ENCODE measurements at regions not wholly inside any gene's neighbourhood (a gene's known extent, or its start where the extent isn't known, plus 50 kb on each side); places are given as distances from the start of the nearest gene placed in this dataset.

DNA sequence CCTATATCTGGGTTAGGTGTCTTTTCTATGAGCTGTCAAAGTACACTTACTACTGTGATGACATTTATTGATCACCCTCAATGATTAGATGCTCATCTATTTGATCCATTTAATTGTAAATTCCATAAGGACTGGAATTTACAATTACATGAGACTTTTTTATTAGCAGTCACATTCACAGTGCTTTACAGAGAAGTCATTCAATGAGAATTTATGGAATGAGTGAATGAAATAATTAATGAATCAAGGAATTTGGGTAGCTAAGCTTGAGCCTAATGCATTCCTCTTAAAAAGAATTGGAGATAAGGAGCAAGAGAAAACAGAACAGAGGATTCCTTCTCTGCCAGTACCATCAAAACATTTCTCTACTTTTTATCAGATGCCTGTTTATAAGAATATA, 1437.5 kb upstream of the CDH8 start:
- no peak overlapping the region for H3K27ac ChIP-seq (ENCODE audit: insufficient read length, low read depth, low read length)
- Mint-ChIP-seq H3K4me3 (no peak overlapping the region), H3K27ac (no peak overlapping the region), H3K4me1 (no peaks in the 10 kb centered on the region), H3K9me3 (no peaks in the 10 kb centered on the region), H3K27me3 (ENCODE audit: low read depth) (no peaks in the 10 kb centered on the region), H3K36me3 (ENCODE audit: insufficient read depth in 1 of 3, low read depth in 3 of 3) (no peaks in the 10 kb centered on the region)
- H3K79me2 ChIP-seq (ENCODE audit: insufficient read depth, low read length): no peaks in the 10 kb centered on the region
- no peak overlapping the region for H3T11ph ChIP-seq (ENCODE audit: low read length)
- H3K9me3 ChIP-seq (ENCODE audit: control insufficient read depth, low read depth, low read length): no peaks in the 10 kb centered on the region
- no peak overlapping the region for H2BK20ac ChIP-seq (ENCODE audit: low read depth, low read length, poor library complexity, severe bottlenecking)
- H2BK15ac ChIP-seq (ENCODE audit: low read depth, low read length): no peak overlapping the region
- no peak overlapping the region for H2BK12ac ChIP-seq (ENCODE audit: insufficient read length, low read depth, low read length)
- no peak overlapping the region for H2BK120ac ChIP-seq (ENCODE audit: low read depth, low read length, poor library complexity, severe bottlenecking)
- H4K91ac ChIP-seq (ENCODE audit: insufficient read length, low read depth, low read length): no peak overlapping the region
- no peak overlapping the region for H3K14ac ChIP-seq (ENCODE audit: insufficient read depth, low read length)
- no peak overlapping the region for H2AK5ac ChIP-seq (ENCODE audit: insufficient read length, low read length)
- H3K4me1 ChIP-seq (ENCODE audit: insufficient read depth, low read length): no peaks in the 10 kb centered on the region
- H2BK5ac ChIP-seq (ENCODE audit: insufficient read length, low read length): no peak overlapping the region
- H4K5ac ChIP-seq (ENCODE audit: insufficient read length, low read depth, low read length): no peak overlapping the region
- H3K18ac ChIP-seq (ENCODE audit: insufficient read length, low read depth, low read length): no peak overlapping the region
- H4K20me1 ChIP-seq (ENCODE audit: control insufficient read depth, insufficient read depth, insufficient read length): no peaks in the 10 kb centered on the region
- H3K56ac ChIP-seq (ENCODE audit: insufficient read length, low read depth, low read length): no peak overlapping the region
- TF ChIP-seq, protein P1, sequence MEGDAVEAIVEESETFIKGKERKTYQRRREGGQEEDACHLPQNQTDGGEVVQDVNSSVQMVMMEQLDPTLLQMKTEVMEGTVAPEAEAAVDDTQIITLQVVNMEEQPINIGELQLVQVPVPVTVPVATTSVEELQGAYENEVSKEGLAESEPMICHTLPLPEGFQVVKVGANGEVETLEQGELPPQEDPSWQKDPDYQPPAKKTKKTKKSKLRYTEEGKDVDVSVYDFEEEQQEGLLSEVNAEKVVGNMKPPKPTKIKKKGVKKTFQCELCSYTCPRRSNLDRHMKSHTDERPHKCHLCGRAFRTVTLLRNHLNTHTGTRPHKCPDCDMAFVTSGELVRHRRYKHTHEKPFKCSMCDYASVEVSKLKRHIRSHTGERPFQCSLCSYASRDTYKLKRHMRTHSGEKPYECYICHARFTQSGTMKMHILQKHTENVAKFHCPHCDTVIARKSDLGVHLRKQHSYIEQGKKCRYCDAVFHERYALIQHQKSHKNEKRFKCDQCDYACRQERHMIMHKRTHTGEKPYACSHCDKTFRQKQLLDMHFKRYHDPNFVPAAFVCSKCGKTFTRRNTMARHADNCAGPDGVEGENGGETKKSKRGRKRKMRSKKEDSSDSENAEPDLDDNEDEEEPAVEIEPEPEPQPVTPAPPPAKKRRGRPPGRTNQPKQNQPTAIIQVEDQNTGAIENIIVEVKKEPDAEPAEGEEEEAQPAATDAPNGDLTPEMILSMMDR (conservative IDR thresholded peaks at IDR 0.05): no peak
- no peak overlapping the region for H3K23ac ChIP-seq (ENCODE audit: insufficient read length, low read depth, low read length)
- no peak overlapping the region for H3K9ac ChIP-seq (ENCODE audit: extremely low read depth, insufficient read length, low read length)
- DNase-seq: no peak
- no peaks in the 10 kb centered on the region for H3K79me1 ChIP-seq (ENCODE audit: insufficient read depth, low read depth, low read length, poor library complexity, severe bottlenecking)
- no peak overlapping the region for H3K4me2 ChIP-seq (ENCODE audit: insufficient read depth, insufficient read length, low read length)
- no peak overlapping the region for H2AFZ ChIP-seq (ENCODE audit: low read length)
- no peaks in the 10 kb centered on the region for H3K23me2 ChIP-seq (ENCODE audit: insufficient read length, low read depth, low read length, poor library complexity, severe bottlenecking)
- H3K4ac ChIP-seq (ENCODE audit: low read depth, low read length): no peak overlapping the region
- no peaks in the 10 kb centered on the region for H3K27me3 ChIP-seq (ENCODE audit: insufficient read depth, low read length)
- H4K8ac ChIP-seq (replicated peaks; ENCODE audit: insufficient read length, low read depth, low read length): no peak overlapping the region

Measured in H9 (cell line).